OCI-LY7 (cell line): ENCODE measurements at regions not wholly inside any gene's neighbourhood (a gene's known extent, or its start where the extent isn't known, plus 50 kb on each side); places are given as distances from the start of the nearest gene placed in this dataset.

Experiments used
- BruUV-seq: library from RNA; stranded (reverse); fragments of 400-500 nt; replicated peaks from 2 replicates; lab custom pipeline; 2021; lab: Mats Ljungman, UMichigan
- CTCF ChIA-PET: fragments of 300-600 bp; sonication (Branson Sonifier 250); formaldehyde crosslinking; loops from one replicate; lab custom pipeline; 2022; ENCODE audit warnings: antibody characterized with exemption; ENCODE audit not compliant: unreplicated experiment; lab: Charles Lee
- POLR2A ChIA-PET: fragments of 300-600 bp; sonication (Branson Sonifier 250); formaldehyde crosslinking; loops from one replicate; lab custom pipeline; 2022; ENCODE audit warnings: antibody characterized with exemption; lab: Charles Lee
- DNase-seq: peaks from one replicate; pipeline ENCODE4 v3.0.0-alpha.2; 2015; ENCODE audit warnings: low spot score
- H2AFZ ChIP-seq: fragments of 200-600 bp; sonication (generic), shearing (Covaris generic); 2 replicates; pipeline ENCODE4 v1.6.1; 2014; ENCODE audit warnings: mild to moderate bottlenecking, antibody characterized with exemption, low read length, moderate library complexity
- H3K27ac ChIP-seq: fragments of 200-600 bp; sonication (generic); 2 replicates; pipeline ENCODE4 v1.5.1; 2014; ENCODE audit warnings: mixed run types, low read depth, mild to moderate bottlenecking, moderate library complexity, low read length, inconsistent platforms; ENCODE audit not compliant: poor library complexity, severe bottlenecking
- H3K36me3 ChIP-seq: fragments of 200-600 bp; sonication (generic); 2 replicates; pipeline ENCODE4 v1.6.1; 2014; ENCODE audit warnings: mild to moderate bottlenecking, antibody characterized with exemption, low read length, moderate library complexity, mixed read lengths; ENCODE audit not compliant: insufficient read depth
- H3K4me1 ChIP-seq: fragments of 200-600 bp; sonication (generic); 2 replicates; pipeline ENCODE4 v1.5.1; 2014; ENCODE audit warnings: mild to moderate bottlenecking, low read length; ENCODE audit not compliant: insufficient read depth, poor library complexity, severe bottlenecking
- H3K4me2 ChIP-seq: fragments of 200-600 bp; sonication (generic); 2 replicates; pipeline ENCODE4 v1.6.1; 2014; ENCODE audit warnings: mild to moderate bottlenecking, low read length
- H3K4me3 ChIP-seq: fragments of 200-600 bp; sonication (generic); 2 replicates; pipeline ENCODE4 v1.5.1; 2014; ENCODE audit warnings: mild to moderate bottlenecking, low read depth, low read length; ENCODE audit not compliant: poor library complexity, severe bottlenecking
- H3K79me2 ChIP-seq: fragments of 200-600 bp; sonication (generic); 2 replicates; pipeline ENCODE4 v1.6.1; 2016; ENCODE audit warnings: low read depth, mild to moderate bottlenecking, low read length, moderate library complexity, mixed read lengths; ENCODE audit not compliant: insufficient read depth
- H3K9me2 ChIP-seq: fragments of 200-600 bp; sonication (generic); 2 replicates; pipeline ENCODE4 v1.6.1; 2016; ENCODE audit warnings: mild to moderate bottlenecking, low read length, mixed read lengths; ENCODE audit not compliant: insufficient read depth
- H3K9me3 ChIP-seq: fragments of 200-600 bp; sonication (generic); 2 replicates; pipeline ENCODE4 v1.6.1; 2014; ENCODE audit warnings: mild to moderate bottlenecking, mixed run types, low read length, mixed read lengths
- H4K20me1 ChIP-seq: fragments of 200-600 bp; sonication (generic); 2 replicates; pipeline ENCODE4 v1.6.1; 2014; ENCODE audit warnings: mild to moderate bottlenecking, antibody characterized with exemption, low read length, moderate library complexity, mixed read lengths; ENCODE audit not compliant: insufficient read depth
- EZH2phosphoT487 ChIP-seq: fragments of 200-600 bp; sonication (generic); IDR thresholded peaks from 2 replicates; pipeline ENCODE4 v1.6.1; 2018; ENCODE audit warnings: low read depth, borderline replicate concordance, mild to moderate bottlenecking, mixed run types, antibody characterized with exemption, low read length, moderate library complexity, mixed read lengths
- intact Hi-C: fragments of 100-400 bp; cut with micrococcal nuclease; formaldehyde crosslinking; loops from one replicate; pipeline ENCODE4 v1.10.0; 2022; ENCODE audit not compliant: unreplicated experiment
- TF ChIP-seq, protein P1 (sequence below): fragments of 200-600 bp; sonication (generic); conservative IDR thresholded peaks from 2 replicates; pipeline ENCODE4 v1.5.1; 2014; ENCODE audit warnings: mild to moderate bottlenecking, antibody characterized with exemption, low read length, moderate library complexity, mixed read lengths

DNA sequence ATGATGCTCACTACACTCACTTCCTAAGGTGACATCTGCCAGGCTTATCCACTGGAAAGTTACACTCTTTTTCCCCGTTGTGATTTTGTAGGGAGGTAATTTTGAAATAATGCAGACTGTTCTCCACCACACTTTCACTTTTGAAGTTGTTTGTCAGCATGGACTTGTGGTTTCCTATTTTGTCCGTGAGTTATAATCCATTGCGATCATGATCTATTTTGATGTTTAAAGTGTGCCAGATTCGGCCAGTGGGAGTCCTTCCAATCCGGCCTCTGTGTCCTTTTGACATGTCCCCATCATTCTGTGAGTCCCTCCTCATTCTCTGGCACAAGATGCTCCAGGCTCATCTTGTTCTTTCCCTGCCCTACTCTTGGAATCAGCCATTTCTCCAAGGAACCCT is 211.3 kb upstream of the KLF4 start:
- Histone ChIP-seq H4K20me1 (no peaks in the 10 kb centered on the region), H3K4me3 (no peak overlapping the region), H2AFZ (no peak overlapping the region), H3K4me2 (no peak overlapping the region), H3K36me3 (no peaks in the 10 kb centered on the region), H3K27ac (no peak overlapping the region), H3K9me2 (no peaks in the 10 kb centered on the region), H3K4me1 (no peaks in the 10 kb centered on the region), H3K9me3 (no peaks in the 10 kb centered on the region), H3K79me2 (no peaks in the 10 kb centered on the region)
- BruUV-seq, result no TSS peak
- DNase-seq, result no peak
- intact Hi-C loops, result no loop called here
- no peak for TF ChIP-seq EZH2phosphoT487
- TF ChIP-seq, protein P1, sequence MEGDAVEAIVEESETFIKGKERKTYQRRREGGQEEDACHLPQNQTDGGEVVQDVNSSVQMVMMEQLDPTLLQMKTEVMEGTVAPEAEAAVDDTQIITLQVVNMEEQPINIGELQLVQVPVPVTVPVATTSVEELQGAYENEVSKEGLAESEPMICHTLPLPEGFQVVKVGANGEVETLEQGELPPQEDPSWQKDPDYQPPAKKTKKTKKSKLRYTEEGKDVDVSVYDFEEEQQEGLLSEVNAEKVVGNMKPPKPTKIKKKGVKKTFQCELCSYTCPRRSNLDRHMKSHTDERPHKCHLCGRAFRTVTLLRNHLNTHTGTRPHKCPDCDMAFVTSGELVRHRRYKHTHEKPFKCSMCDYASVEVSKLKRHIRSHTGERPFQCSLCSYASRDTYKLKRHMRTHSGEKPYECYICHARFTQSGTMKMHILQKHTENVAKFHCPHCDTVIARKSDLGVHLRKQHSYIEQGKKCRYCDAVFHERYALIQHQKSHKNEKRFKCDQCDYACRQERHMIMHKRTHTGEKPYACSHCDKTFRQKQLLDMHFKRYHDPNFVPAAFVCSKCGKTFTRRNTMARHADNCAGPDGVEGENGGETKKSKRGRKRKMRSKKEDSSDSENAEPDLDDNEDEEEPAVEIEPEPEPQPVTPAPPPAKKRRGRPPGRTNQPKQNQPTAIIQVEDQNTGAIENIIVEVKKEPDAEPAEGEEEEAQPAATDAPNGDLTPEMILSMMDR, result no peak
- ChIA-PET CTCF (no interaction called here), POLR2A (no interaction called here)

DNA sequence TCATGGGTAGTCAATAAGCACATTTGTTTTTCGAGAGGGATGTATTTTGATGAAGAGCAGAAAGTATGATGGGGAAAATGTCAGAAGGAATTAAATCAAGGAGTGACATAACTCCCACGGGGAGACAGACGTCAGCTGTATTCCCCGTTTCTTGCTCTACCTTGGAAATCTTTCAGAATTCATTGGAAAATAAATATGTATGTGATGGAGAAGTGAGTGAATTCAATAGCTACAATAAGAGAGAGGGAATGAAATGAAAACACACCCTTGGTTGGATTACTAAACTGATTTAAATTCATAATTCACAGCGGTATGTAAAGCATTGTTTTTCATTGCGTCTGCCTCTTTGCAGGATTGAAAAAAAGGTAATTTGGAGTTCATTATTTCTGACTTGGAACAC is 209.7 kb upstream of the KLF4 start:
- Histone ChIP-seq H4K20me1 (no peaks in the 10 kb centered on the region), H3K4me2 (no peak overlapping the region), H3K4me1 (no peaks in the 10 kb centered on the region), H3K4me3 (no peak overlapping the region), H3K27ac (no peak overlapping the region), H2AFZ (no peak overlapping the region), H3K79me2 (no peaks in the 10 kb centered on the region), H3K9me2 (no peaks in the 10 kb centered on the region), H3K36me3 (no peaks in the 10 kb centered on the region), H3K9me3 (no peaks in the 10 kb centered on the region)
- ChIA-PET POLR2A (interaction anchor here (0.6 kb wide), 1 partner anchor 368 kb away, joined by 3 read pairs; no protein-coding TSS in a partner anchor), CTCF (no interaction called here)
- no peak for TF ChIP-seq EZH2phosphoT487
- TF ChIP-seq, protein P1, result no peak
- no TSS peak for BruUV-seq
- intact Hi-C loops, result no loop called here
- no peak for DNase-seq

DNA sequence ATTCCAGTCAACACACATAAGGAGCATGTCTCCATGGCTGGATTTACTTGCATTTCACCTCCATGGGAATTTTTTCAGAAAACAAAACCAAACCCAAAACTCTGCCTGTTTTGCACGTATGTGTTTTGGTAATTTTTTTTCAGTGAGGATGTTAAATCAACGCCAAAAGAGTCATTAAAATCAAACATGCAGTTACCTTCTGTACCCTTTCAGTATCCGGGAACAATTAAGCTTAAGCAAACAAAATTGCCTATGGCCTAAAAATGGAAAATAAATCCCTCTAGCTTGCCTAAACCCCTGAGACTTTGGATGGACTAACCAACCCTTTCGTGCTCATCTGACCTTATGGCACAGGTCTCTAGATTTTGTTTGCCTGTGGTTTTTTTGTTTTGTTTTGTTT is 209.2 kb upstream of the KLF4 start:
- no TSS peak for BruUV-seq
- Histone ChIP-seq H3K79me2 (no peaks in the 10 kb centered on the region), H3K9me3 (no peaks in the 10 kb centered on the region), H3K4me1 (no peaks in the 10 kb centered on the region), H3K4me3 (no peak overlapping the region), H3K9me2 (no peaks in the 10 kb centered on the region), H3K4me2 (no peak overlapping the region), H2AFZ (no peak overlapping the region), H4K20me1 (no peaks in the 10 kb centered on the region), H3K36me3 (no peaks in the 10 kb centered on the region), H3K27ac (no peak overlapping the region)
- no peak for DNase-seq
- POLR2A ChIA-PET, result no interaction called here
- intact Hi-C loops, result no loop called here
- CTCF ChIA-PET, result no interaction called here
- TF ChIP-seq, protein P1, result no peak
- TF ChIP-seq EZH2phosphoT487, result no peak
